ENCODE measurements at regions not wholly inside any gene's neighbourhood (a gene's known extent, or its start where the extent isn't known, plus 50 kb on each side); places are given as distances from the start of the nearest gene placed in this dataset.
A peak's percentile ranks its signal among the peaks of the same experiment; 100 is the strongest.

- H3K36me3 Mint-ChIP-seq (ENCODE audit: low read depth) = peaks cover 2% of the 10 kb centered on the region
- no peaks in the 10 kb centered on the region for H3K27me3 Mint-ChIP-seq (ENCODE audit: low read depth)
- TF ChIP-seq, protein P1, sequence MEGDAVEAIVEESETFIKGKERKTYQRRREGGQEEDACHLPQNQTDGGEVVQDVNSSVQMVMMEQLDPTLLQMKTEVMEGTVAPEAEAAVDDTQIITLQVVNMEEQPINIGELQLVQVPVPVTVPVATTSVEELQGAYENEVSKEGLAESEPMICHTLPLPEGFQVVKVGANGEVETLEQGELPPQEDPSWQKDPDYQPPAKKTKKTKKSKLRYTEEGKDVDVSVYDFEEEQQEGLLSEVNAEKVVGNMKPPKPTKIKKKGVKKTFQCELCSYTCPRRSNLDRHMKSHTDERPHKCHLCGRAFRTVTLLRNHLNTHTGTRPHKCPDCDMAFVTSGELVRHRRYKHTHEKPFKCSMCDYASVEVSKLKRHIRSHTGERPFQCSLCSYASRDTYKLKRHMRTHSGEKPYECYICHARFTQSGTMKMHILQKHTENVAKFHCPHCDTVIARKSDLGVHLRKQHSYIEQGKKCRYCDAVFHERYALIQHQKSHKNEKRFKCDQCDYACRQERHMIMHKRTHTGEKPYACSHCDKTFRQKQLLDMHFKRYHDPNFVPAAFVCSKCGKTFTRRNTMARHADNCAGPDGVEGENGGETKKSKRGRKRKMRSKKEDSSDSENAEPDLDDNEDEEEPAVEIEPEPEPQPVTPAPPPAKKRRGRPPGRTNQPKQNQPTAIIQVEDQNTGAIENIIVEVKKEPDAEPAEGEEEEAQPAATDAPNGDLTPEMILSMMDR (IDR thresholded peaks at IDR 0.05) = peak; percentile 76
- H3K27ac Mint-ChIP-seq (ENCODE audit: unreplicated experiment) = no peak overlapping the region
- no peaks in the 10 kb centered on the region for H3K4me1 Mint-ChIP-seq (ENCODE audit: low read depth)
- H3K4me3 Mint-ChIP-seq (ENCODE audit: unreplicated experiment) = no peak overlapping the region
- peaks cover 13% of the 10 kb centered on the region for H3K9me3 Mint-ChIP-seq (ENCODE audit: low read depth)
- DNase-seq (ENCODE audit: low spot score) = no peak
Observed at GRCh38 chr2:24421668-24422067, 61.3 kb upstream of the ITSN2 start.

DNA sequence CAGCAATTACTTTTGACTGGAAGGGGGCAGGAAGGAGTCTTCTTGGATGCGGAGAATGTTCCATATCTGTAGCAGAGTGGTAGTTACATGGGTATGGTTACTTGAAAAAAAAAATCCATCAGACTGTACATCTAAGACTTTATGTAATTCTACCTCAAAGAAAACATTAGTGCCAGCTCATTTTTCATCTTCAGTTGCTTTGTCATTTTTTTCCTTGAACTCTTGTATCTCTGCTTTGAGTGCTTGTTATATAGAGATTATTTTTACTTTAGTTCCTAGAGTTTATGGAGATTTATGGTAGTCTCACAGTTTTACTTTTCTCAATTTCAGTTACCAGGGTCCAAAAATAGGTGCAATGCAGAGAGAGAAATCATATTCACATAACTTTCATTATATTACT, 60.0 kb upstream of the ITSN2 start:
- no peak for DNase-seq (ENCODE audit: low spot score)
- no peaks in the 10 kb centered on the region for H3K4me1 Mint-ChIP-seq (ENCODE audit: low read depth)
- H3K27me3 Mint-ChIP-seq (ENCODE audit: low read depth) = no peaks in the 10 kb centered on the region

GRCh38 chr2:24418166-24418841, 58.0 kb upstream of the ITSN2 start:
- Mint-ChIP-seq H3K4me3 (ENCODE audit: unreplicated experiment) (no peak overlapping the region), H3K9me3 (ENCODE audit: low read depth) (peaks cover 13% of the 10 kb centered on the region), H3K27ac (ENCODE audit: unreplicated experiment) (no peak overlapping the region), H3K27me3 (ENCODE audit: low read depth) (no peaks in the 10 kb centered on the region), H3K4me1 (ENCODE audit: low read depth) (no peaks in the 10 kb centered on the region), H3K36me3 (ENCODE audit: low read depth) (peaks cover 2% of the 10 kb centered on the region)
- TF ChIP-seq, protein P1 (IDR thresholded peaks at IDR 0.05) = no peak
- no peak for DNase-seq (ENCODE audit: low spot score)

More for the DNA sequence above, 60.0 kb upstream of the ITSN2 start:
- Mint-ChIP-seq H3K4me3 (ENCODE audit: unreplicated experiment) (no peak overlapping the region), H3K27ac (ENCODE audit: unreplicated experiment) (no peak overlapping the region), H3K9me3 (ENCODE audit: low read depth) (peaks cover 13% of the 10 kb centered on the region), H3K36me3 (ENCODE audit: low read depth) (peaks cover 2% of the 10 kb centered on the region)
- TF ChIP-seq, protein P1 (IDR thresholded peaks at IDR 0.05) = no peak

- H3K36me3 Mint-ChIP-seq (ENCODE audit: low read depth) = no peaks in the 10 kb centered on the region
- TF ChIP-seq, protein P1 (IDR thresholded peaks at IDR 0.05) = no peak
Observed at GRCh38 chr2:24412812-24413211, 52.5 kb upstream of the ITSN2 start.

DNA sequence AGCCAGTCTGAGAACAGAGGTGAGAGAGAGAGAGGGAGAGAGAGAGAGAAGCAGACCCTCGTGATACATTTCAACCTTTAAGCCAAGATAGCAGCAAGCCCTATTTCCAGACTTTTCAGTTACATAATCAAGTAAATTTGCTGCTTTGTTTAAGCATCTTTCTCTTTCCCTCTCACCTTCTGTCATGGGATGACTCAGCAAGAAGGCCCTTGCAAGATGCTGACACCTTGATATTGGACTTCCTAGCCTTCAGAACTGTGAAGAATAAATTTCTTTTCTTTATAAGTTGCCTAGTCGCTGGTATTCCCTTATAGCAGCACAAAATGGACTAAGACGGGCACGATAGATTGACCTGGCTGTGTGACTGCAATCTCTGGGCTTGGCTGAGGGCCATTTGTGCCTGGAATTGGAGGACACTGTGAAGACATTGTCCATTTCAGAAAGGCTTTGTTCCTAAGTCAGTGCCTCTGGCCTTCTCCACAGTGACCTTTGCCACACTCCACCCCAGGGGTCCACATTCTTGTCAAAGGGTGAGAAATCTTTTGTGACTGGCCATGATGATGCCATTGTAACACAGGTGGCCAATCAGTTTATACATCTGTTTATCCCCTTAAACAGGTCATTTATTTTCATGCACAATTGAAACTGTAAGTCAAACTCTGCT, 51.3 kb upstream of the ITSN2 start:
- Mint-ChIP-seq H3K36me3 (ENCODE audit: low read depth) (no peaks in the 10 kb centered on the region), H3K27ac (ENCODE audit: unreplicated experiment) (no peak overlapping the region), H3K9me3 (ENCODE audit: low read depth) (no peaks in the 10 kb centered on the region), H3K27me3 (ENCODE audit: low read depth) (peaks cover 3% of the 10 kb centered on the region), H3K4me1 (ENCODE audit: low read depth) (no peaks in the 10 kb centered on the region), H3K4me3 (ENCODE audit: unreplicated experiment) (no peak overlapping the region)
- TF ChIP-seq, protein P1 (IDR thresholded peaks at IDR 0.05) = no peak
- no peak for DNase-seq (ENCODE audit: low spot score)

More at GRCh38 chr2:24412812-24413211, 52.5 kb upstream of the ITSN2 start:
- no peak overlapping the region for H3K4me3 Mint-ChIP-seq (ENCODE audit: unreplicated experiment)
- H3K27ac Mint-ChIP-seq (ENCODE audit: unreplicated experiment) = no peak overlapping the region
- DNase-seq (ENCODE audit: low spot score) = no peak
- H3K4me1 Mint-ChIP-seq (ENCODE audit: low read depth) = no peaks in the 10 kb centered on the region
- peaks cover 1% of the 10 kb centered on the region for H3K27me3 Mint-ChIP-seq (ENCODE audit: low read depth)
- H3K9me3 Mint-ChIP-seq (ENCODE audit: low read depth) = no peaks in the 10 kb centered on the region
